Subcutaneous abdominal adipose tissue (tissue), 5 donors: ENCODE measurements at regions not wholly inside any gene's neighbourhood (a gene's known extent, or its start where the extent isn't known, plus 50 kb on each side); places are given as distances from the start of the nearest gene placed in this dataset.
A peak's percentile ranks its signal among the peaks of the same experiment; 100 is the strongest.

Experiments
- H3K27ac ChIP-seq: one replicate; pipeline ENCODE4 v1.7.0; 2013; ENCODE audit warnings: low read depth, mild to moderate bottlenecking, inconsistent platforms, low read length, moderate library complexity
- H3K27me3 ChIP-seq, 5 donors: one replicate each; pipeline ENCODE4 v1.7.0; 2013; ENCODE audit warnings: low read length in 5 of 5, inconsistent platforms in 1 of 5; ENCODE audit not compliant: control insufficient read depth in 5 of 5, insufficient read depth in 4 of 5
- H3K36me3 ChIP-seq, 5 donors: one replicate each; pipeline ENCODE4 v1.7.0; 2013; ENCODE audit warnings: low read length in 5 of 5; ENCODE audit not compliant: control insufficient read depth in 5 of 5, insufficient read depth in 5 of 5
- H3K4me1 ChIP-seq, 5 donors: one replicate each; pipeline ENCODE4 v1.7.0; 2013; ENCODE audit warnings: low read length in 5 of 5, mild to moderate bottlenecking in 3 of 5, moderate library complexity in 1 of 5; ENCODE audit not compliant: control insufficient read depth in 5 of 5, insufficient read depth in 5 of 5
- H3K4me3 ChIP-seq, 5 donors: one replicate each; pipeline ENCODE4 v1.7.0; 2013; ENCODE audit warnings: low read length in 5 of 5, low read depth in 1 of 5
- H3K9ac ChIP-seq, 5 donors: one replicate each; pipeline ENCODE4 v1.7.0; 2013; ENCODE audit warnings: low read length in 5 of 5, mild to moderate bottlenecking in 4 of 5, moderate library complexity in 3 of 5
- H3K9me3 ChIP-seq, 5 donors: one replicate each; pipeline ENCODE4 v1.7.0; 2013; ENCODE audit warnings: low read length in 5 of 5; ENCODE audit not compliant: control insufficient read depth in 5 of 5
- donor health status: healthy.
- donor health status: healthy.
- donor health status: healthy.
- donor health status: healthy.
- donor health status: healthy.

DNA sequence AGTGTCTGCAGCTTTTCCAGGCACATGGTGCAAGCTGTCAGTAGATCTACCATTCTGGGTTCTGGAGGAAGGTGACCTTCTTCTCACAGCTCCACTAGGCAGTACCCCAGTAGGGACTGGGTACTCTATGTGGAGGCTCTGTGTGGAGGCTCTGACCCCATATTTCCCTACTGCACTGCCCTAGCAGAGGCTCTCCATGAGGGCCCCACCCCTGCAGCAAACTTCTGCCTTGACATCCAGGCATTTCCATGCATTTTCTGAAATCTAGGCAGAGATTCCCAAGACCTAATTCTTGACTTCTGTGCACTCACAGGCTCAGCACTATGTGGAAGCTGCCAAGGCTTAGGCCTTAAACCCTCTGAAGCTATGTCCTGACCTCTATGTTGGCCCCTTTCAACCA is 1060.0 kb downstream of the NAALADL2 start:
- Histone ChIP-seq H3K36me3 (no peaks in the 10 kb centered on the region), H3K4me3 (peak overlapping the region in 2 of 5 donors; percentile 6 to 13), H3K27ac (no peak overlapping the region), H3K9me3 (peaks cover 0 to 10% (median 9%) of the 10 kb centered on the region in 5 donors), H3K4me1 (peaks cover 0 to 3% (median 0%) of the 10 kb centered on the region in 5 donors), H3K9ac (no peak overlapping the region), H3K27me3 (no peaks in the 10 kb centered on the region)

DNA sequence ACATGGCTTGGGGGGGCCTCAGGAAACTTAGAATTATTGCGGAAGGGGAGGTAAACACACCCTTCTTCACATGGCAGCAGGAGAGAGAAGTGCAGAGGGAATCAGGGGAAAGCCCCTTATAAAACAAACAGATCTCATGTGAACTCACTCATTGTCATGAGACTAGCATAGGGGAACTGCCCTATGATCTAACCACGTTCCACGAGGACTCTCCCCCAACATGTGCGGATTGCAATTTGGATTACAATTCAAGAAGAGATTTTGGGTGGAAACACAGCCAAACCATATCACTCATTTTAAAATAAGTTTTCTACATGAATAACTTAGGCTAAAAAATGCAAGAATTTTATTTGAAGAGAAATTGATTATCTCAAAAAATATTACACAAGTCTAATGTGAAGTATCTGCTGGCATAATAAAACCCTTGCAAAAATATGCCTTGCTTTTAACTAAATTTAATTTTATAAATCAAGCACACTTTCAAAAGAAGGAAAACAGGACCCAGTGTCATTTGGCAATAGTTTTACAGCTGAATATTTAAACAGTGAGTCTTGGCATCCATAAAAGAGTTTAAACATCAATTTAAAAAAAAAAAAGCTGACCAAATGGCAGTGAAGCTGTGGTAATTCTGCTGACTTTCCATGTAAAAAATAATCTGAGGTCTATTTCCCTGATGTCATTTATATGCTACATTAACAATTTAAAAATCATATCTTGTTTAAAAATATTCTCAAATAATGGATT is 1057.2 kb downstream of the NAALADL2 start:
- Histone ChIP-seq H3K27ac (peak overlapping the region; percentile 21), H3K4me1 (peaks cover 0 to 3% (median 0%) of the 10 kb centered on the region in 5 donors), H3K4me3 (no peak overlapping the region), H3K36me3 (no peaks in the 10 kb centered on the region), H3K9me3 (peaks cover 0 to 10% (median 8%) of the 10 kb centered on the region in 5 donors), H3K9ac (no peak overlapping the region), H3K27me3 (no peaks in the 10 kb centered on the region)

DNA sequence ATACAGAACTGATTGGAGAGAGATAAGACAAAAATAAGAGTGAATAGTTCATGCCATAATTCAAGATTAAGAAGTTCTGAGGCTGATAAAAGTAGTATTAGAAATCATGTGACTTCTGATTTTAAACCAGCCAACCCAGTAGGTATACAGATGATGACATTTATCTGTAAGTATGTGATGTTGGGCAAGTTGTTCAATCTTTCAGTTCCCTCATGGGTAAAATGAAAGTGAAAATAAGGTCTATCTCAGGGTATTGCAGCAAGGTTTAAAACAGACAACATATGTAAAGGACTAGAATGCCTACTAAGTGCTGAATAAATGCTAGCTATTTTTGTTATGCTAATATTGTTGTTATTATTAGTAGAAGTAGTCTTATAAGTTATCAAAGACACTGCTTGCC is 1055.7 kb downstream of the NAALADL2 start:
- Histone ChIP-seq H3K27ac (no peak overlapping the region), H3K4me3 (no peak overlapping the region), H3K4me1 (peaks cover 0 to 3% (median 0%) of the 10 kb centered on the region in 5 donors), H3K9me3 (peaks cover 0 to 11% (median 8%) of the 10 kb centered on the region in 5 donors), H3K9ac (no peak overlapping the region), H3K27me3 (no peaks in the 10 kb centered on the region), H3K36me3 (no peaks in the 10 kb centered on the region)

DNA sequence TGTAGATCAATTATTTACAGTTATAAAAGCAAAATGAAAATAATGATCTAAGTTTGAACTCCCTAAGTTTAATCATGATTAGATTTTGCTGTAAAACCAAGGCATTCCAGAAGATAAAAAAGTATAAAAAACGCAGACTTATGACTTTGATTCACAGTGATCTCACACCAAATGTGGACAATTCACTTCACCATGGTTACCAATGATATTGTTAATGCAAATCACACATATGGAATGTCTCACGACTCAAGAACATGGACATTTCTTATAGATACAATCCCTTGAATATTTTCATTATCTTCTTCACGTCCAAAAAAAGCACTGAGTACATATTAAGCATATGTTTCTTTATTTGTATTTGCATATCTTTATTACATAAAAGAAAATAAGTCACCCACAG is 1054.2 kb downstream of the NAALADL2 start:
- no peak overlapping the region for H3K9ac ChIP-seq
- peaks cover 0 to 2% (median 0%) of the 10 kb centered on the region in 5 donors for H3K9me3 ChIP-seq
- peaks cover 0 to 3% (median 0%) of the 10 kb centered on the region in 5 donors for H3K4me1 ChIP-seq
- H3K4me3 ChIP-seq, result no peak overlapping the region
- H3K27ac ChIP-seq, result no peak overlapping the region
- no peaks in the 10 kb centered on the region for H3K36me3 ChIP-seq
- H3K27me3 ChIP-seq, result no peaks in the 10 kb centered on the region

DNA sequence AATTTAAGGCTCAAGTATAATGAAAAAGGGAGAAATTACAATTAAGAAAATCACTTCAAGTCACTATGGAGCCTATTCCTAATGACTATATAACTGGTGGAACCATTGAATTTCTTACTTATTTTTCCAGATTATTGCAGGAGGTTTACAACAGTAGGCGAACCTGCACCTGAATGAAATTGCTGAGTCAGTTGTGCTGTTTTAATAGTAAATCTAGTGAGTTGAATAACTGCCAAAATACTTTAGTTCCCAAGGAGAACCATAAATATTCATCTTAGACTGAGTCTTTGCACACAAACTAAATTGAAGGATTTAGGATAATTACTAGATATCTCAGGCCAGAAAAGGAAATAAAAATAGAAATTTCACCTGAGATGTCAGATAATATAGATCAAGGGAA is 1052.8 kb downstream of the NAALADL2 start:
- H3K36me3 ChIP-seq, result no peaks in the 10 kb centered on the region
- H3K9me3 ChIP-seq, result peaks cover 0 to 2% (median 0%) of the 10 kb centered on the region in 5 donors
- no peak overlapping the region for H3K27ac ChIP-seq
- no peak overlapping the region for H3K4me3 ChIP-seq
- H3K27me3 ChIP-seq, result no peaks in the 10 kb centered on the region
- peaks cover 0 to 3% (median 0%) of the 10 kb centered on the region in 5 donors for H3K4me1 ChIP-seq
- no peak overlapping the region for H3K9ac ChIP-seq

DNA sequence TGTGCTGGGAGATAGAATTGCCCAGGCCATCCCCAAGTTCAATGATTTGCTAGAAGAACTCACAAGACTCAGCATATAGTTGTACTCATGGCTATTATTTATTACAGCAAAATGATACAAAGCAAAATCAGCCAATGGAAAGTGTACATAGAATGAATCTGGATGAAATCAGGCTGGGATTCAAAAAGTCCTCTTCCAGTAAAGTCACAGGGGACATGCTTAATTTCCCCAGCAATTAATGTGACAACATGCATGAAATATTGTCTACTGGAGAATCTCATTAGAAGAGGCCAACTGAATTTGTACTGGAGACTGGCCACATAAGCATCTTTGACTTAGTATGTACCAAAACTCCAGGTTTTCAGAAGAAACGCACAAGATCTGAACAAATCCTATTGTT is 1043.1 kb downstream of the NAALADL2 start:
- Histone ChIP-seq H3K9ac (no peak overlapping the region), H3K4me1 (no peaks in the 10 kb centered on the region), H3K27me3 (no peaks in the 10 kb centered on the region), H3K4me3 (no peak overlapping the region), H3K27ac (no peak overlapping the region), H3K9me3 (no peaks in the 10 kb centered on the region), H3K36me3 (no peaks in the 10 kb centered on the region)

DNA sequence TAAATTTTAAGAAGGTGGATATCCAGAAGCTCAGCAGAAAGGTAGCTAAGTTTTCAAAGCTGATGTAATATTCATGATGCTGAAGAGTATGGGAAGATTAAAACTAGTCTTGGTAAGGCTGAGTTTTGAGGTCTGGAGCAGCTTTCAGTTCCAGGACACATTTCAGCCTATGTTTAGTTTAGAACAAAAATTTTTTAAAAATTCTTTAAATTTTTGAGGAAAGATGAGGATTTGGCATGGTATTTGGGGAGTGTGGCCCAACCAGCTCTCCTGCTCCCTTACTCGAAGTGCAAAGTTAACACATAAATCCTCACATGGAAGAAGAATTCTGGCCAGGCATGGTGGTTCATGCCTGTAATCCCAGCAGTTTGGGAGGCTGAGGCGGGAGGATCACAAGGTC is 1039.1 kb downstream of the NAALADL2 start:
- Histone ChIP-seq H3K9ac (no peak overlapping the region), H3K36me3 (no peaks in the 10 kb centered on the region), H3K4me3 (no peak overlapping the region), H3K4me1 (no peaks in the 10 kb centered on the region), H3K9me3 (no peaks in the 10 kb centered on the region), H3K27ac (no peak overlapping the region), H3K27me3 (no peaks in the 10 kb centered on the region)

DNA sequence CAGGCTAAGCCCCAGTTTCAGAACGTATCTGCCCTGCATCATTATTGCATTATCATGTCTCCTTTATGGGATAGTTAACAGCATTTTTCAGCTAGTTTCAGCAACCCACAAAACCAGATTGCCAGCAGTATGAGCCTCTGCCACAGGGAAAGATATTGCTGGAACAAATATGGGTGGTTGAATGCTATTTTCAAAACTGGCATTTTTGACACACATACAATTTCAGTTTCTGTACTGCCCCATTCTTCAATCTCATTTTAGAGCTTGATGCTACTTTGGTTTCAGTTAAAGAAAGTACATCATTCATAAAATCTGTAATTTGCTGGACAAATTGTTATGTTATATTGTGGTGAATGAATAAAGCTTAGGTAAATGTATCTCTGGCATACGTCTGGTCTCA is 1037.5 kb downstream of the NAALADL2 start:
- H3K27me3 ChIP-seq, result no peaks in the 10 kb centered on the region
- no peaks in the 10 kb centered on the region for H3K9me3 ChIP-seq
- H3K4me3 ChIP-seq, result no peak overlapping the region
- no peaks in the 10 kb centered on the region for H3K4me1 ChIP-seq
- no peak overlapping the region for H3K27ac ChIP-seq
- H3K9ac ChIP-seq, result no peak overlapping the region
- H3K36me3 ChIP-seq, result no peaks in the 10 kb centered on the region

DNA sequence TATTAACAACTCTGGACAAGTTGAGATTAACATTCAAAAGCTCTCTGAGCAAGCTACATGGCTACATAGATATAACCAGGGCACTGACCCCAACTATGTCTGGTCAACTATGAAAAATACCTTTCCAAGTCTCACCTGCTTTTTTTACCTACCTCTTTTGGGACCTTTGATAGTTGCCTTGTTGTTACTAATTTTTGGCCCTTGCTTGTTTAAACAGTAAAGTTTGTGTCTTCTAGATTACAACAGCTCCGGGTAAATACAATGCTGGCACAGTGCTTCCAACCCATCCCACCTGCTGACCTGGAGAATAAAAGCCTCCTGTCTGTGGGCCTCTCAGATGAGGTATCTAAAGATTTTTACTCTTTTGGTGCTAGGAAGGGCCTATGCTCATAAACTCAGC is 1036.6 kb downstream of the NAALADL2 start:
- Histone ChIP-seq H3K9ac (no peak overlapping the region), H3K4me1 (no peaks in the 10 kb centered on the region), H3K27ac (no peak overlapping the region), H3K36me3 (no peaks in the 10 kb centered on the region), H3K27me3 (no peaks in the 10 kb centered on the region), H3K9me3 (no peaks in the 10 kb centered on the region), H3K4me3 (no peak overlapping the region)

DNA sequence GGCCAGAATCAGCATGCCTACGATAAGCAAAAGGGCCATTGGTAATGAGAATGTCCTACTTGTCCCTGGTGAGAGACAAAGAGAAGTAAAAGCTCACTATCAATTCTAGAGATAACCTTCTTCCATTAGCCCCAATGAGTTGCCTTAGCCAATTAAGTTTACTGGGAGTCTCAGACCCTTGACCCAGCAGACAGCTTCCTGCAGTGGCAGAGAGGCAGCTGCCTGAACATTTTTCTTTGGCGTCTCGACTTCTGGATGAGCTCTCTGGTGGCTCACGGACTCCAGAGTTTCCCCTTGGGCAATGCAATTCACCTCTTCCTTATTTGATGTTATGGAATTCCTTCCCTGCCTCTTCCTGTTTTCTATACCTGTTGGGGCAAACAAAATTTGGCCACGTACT is 1034.4 kb downstream of the NAALADL2 start:
- H3K36me3 ChIP-seq, result no peaks in the 10 kb centered on the region
- H3K4me3 ChIP-seq, result no peak overlapping the region
- H3K4me1 ChIP-seq, result no peaks in the 10 kb centered on the region
- H3K9me3 ChIP-seq, result no peaks in the 10 kb centered on the region
- H3K27ac ChIP-seq, result no peak overlapping the region
- H3K27me3 ChIP-seq, result no peaks in the 10 kb centered on the region
- H3K9ac ChIP-seq, result no peak overlapping the region
